ENCODE measurements at regions not wholly inside any gene's neighbourhood (a gene's known extent, or its start where the extent isn't known, plus 50 kb on each side); places are given as distances from the start of the nearest gene placed in this dataset.
"Not testable (repeated sequence)": the region's sequence is repeated elsewhere in the genome, so short reads cannot be mapped to it uniquely, and the experiment has no call there.

DNA sequence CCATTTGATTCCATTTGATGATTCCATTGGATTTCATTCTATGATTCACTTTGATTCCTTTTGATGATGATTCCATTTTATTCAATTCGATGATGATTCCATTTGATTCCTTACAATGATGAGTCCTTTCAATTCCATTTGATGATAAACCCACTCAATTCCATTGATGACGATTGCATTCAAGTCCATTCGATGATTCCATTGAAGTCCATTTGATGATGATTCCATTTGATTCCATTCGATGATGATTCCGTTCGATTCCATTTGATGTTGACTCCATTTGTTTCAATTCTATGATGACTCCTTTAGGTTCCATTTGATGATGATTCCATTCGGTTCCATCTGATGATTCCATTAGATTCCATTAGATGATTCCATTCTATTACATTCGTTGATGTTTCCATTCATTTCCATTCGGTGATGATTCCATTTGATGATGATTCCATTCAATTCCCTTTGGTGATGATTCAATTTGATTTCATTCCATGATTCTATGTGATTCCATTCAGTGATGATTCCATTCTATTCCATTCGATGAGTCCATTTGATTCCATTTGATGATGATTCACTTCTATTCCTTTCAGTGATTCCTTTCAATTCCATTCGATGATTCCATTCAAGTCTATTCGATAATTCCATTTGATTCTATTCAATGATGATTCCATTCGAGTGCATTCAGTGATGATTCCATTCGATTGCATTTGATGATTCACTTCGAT is 1106.0 kb downstream of the RPIA start:
- FAIRE-seq = no peak

DNA sequence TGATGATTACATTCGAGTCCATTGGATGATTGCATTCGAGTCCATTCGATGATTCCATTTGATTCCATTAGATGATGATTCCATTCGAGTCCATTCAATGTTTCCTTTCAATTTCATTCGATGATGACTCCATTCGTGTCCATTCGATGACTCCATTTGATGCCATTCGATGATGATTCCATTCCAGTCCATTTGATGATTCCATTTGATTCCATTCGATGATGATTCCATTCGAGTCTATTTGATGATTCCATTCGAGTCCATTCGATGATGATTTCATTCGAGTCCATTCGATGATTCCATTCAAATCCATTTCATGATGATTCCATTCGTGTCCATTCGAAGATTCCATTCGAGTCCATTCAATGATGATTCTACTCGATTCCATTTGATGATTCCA is 1109.7 kb downstream of the RPIA start:
- not testable (repeated sequence) for FAIRE-seq

DNA sequence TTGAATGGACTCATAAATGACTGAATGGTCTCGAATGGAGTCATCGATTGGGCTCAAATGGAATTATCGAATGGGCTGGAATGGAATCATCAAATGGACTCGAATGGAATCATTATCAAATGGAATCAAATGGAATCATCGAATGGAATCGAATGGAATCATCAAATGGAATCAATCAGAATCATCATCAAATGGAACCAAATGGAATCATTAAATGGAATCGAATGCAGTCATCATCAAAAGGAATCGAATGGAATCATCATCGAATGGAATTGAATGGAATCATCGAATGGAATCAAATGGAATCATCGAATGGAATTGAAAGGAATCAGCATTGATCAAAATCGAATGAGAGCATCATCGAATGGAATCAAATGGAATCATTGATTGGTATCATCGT is 1114.9 kb downstream of the RPIA start:
- not testable (repeated sequence) for FAIRE-seq

DNA sequence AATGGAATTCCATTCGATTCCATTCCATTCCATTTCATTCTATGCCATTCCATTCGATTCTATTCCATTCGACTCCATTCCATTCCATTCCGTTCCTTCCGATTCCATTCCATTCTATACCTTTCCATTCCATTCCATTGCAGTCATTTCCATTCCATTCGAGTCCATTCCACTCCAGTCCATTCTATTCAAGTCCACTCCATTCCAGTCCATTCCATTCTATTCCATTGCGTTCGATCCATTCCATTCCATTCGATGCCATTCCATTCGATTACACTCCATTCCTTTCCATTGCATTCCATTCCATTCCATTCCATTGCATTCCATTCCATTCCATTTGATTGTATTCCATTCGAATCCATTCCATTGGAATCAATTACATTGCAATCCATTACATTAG is 1119.8 kb downstream of the RPIA start:
- FAIRE-seq = no peak

DNA sequence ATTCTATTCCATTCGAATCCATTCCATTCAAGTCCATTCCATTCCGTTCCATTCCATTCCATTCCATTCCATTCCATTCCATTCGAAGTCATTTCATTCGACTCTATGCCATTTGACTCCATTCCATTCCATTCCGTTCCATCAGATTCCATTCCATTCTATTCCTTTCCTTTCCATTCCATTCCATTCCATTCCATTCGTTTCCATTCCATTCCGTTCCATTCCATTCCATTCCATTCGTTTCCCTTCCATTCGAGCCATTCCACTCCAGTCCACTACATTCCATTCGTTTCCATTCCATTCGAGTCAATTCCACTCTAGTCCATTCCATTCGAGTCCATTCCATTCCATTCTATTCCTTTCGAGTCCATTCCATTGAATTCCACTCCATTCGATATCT is 1120.4 kb downstream of the RPIA start:
- not testable (repeated sequence) for FAIRE-seq

DNA sequence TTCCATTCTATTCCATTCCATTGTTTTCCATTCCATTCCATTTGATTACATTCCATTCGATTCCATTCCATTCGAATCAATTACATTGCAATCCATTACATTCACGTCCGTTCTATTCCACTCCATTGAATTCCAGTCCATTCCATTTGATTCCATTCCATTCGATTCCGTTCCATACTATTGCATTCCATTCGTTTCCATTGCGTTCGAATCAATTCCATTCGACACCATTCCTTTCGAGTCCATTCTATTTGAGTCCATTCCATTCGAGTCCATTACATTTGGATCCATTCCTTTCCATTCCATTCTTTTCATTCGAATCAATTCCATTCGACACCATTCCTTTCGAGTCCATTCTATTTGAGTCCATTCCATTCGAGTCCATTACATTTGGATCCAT is 1122.9 kb downstream of the RPIA start:
- FAIRE-seq = not testable (repeated sequence)

DNA sequence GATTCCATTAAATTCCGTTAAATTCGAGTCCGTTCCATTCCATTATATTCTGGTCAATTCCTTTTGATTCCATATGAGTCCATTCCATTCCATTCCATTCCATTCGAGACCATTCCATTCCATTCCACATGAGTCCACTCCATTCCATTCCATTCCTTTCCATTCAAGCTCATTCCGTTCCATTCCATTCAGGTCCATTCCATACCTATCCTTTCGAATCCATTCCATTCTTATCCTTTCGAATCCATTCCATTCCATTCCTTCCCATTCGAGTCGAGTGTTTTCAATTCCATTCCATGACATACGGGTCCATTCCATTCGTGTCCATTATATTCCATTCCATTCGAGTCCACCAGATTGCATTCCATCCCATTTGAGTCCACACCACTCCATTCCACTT is 1127.4 kb downstream of the RPIA start:
- no peak for FAIRE-seq

DNA sequence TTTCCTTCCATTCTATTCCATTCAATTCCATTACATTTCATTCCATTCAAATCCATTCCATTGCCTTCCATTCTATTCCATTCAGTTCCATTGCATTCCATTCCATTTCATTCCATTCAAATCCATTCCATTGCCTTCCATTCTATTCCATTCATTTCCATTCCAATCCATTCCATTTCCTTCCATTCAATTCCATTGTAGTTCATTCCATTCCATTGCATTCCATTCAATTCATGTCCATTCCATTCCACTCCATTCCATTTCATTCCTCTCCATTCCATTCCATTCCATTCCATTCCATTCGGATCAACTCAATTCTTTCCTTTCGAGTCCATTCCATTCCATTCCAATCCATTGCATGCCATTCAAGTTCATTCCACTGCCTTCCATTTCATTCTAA is 1128.3 kb downstream of the RPIA start:
- FAIRE-seq = no peak

DNA sequence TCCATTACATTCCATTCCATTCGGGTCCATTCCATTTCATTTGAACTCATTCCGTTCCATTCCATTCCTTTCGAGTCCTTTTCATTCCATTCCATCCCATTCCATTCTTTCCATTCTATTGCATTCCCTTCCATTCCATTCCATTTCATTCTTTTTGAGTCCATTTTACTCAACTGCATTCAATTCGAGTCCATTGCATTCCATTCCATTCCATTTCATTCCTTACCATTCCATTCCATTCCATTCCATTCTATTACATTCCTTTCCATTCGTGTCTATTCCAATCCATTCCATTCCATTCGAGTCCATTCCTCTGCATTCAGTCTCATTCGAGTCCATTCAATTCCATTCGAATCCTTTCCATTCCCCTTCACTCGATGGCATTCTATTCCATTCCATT is 1128.8 kb downstream of the RPIA start:
- no peak for FAIRE-seq

DNA sequence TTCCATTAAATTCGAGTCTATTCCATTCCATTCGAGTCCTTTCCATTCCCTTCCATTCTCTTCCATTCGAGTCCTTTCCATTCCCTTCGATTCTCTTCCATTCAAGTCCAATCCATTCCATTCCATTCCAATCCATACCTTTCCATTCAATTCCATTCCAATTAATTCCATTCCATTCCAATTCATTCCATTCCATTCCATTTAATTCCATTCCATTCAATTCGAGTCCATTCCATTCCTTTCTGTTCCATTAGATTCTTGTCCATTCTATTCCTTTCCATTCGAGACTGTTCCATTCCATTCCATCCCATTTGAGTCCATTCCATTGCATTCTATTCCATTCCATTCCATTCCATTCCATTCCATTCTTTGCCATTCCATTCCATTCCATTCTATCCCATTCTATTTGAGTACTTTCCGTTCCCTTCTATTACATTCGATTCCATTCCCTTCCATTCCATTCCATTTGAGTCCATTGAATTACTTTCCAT is 1130.0 kb downstream of the RPIA start:
- no peak for FAIRE-seq

DNA sequence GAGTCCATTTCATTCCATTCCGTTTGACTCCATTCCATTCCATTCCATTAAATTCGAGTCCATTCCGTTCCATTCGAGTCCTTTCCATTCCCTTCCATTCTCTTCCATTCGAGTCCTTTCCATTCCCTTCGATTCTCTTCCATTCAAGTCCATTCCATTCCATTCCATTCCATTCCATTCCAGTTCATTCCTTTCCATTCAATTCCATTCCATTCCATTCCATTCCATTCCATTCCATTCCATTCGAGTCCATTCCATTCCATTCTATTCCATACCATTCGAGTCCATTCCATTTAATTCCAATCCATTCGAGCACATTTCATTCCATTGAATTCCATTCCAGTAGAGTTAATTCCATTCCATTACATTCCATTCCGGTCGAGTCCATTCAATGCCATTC is 1130.9 kb downstream of the RPIA start:
- FAIRE-seq = not testable (repeated sequence)

DNA sequence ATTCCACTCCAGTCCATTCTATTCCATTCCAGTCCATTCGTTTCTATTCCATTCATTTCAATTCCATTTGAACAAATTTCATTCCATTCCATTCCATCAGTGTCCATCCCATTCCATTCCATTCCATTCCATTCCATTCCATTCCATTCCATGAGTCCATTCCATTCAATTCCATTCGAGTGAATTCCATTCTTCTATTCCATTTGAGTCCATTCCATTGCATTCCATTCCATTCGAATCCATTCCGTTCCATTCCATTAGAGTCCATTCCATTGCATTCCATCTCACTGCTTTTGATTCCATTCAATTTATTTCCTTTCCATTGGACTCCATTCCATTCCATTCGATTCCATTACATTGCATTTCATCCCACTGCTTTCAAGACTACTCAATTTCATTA is 1132.1 kb downstream of the RPIA start:
- no peak for FAIRE-seq

DNA sequence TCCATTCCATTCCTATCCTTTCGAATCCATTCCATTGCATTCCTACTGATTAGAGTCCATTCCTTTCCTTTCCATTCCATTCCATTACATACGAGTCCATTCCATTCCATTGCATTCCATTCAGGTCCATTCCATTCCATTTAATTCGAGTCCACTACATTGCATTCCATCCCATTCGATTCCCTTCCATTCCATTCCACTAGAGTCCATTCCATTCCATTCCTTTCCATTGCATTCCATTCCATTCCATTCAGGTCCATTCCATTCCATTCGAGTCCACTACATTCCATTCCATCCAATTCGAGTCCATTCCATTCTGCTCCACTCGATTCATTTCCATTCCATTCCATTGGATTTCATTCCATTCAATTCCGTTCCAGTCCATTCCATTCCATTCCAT is 1133.6 kb downstream of the RPIA start:
- FAIRE-seq = no peak

DNA sequence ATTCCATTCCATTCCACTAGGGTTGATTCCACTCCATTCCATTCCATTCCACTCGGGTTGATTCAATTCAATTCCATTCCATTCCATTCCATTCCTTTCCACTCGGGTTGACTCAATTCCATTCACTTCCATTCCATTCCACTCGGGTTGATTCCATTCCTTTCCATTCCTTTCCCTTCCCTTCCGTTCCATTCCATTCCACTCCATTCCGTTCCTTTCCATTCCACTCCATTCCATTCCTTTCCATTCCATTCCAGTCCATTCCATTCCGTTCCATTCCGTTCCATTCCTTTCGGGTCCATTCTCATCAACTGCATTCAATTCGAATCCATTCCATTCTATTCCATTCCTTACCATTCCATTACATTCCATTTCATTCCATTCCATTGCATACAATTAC is 1135.3 kb downstream of the RPIA start:
- not testable (repeated sequence) for FAIRE-seq

DNA sequence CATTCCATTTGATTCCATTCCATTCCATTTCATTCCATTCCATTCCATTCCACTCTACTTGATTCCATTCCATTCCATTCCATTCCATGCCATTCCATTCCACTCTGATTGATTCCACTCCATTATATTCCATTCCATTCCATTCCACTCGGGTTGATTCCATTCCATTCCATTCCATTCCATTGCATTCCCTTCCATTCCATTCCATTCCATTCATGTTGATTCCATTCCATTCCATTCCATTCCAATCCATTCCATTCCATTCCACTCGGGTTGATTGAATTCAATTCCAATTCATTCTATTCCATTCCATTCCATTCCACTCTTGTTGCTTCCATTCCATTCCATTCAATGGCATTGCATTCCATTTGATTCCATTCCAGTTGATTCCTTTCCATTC is 1136.4 kb downstream of the RPIA start:
- not testable (repeated sequence) for FAIRE-seq

DNA sequence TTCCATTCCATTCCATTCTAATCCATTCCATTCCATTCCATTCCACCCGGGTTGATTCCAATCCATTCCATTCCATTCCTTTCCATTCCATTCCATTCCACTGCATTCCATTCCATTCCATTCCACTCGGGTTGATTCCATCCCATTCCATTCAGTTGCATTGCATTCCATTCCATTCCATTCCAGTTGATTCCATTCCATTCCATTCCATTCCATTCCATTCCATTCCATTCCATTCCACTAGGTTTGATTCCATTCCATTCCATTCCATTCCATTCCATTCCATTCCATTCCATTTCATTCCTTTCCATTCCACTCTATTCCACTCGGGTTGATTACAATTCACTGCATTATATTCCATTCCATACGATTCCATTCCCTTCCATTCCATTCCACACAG is 1136.9 kb downstream of the RPIA start:
- not testable (repeated sequence) for FAIRE-seq

DNA sequence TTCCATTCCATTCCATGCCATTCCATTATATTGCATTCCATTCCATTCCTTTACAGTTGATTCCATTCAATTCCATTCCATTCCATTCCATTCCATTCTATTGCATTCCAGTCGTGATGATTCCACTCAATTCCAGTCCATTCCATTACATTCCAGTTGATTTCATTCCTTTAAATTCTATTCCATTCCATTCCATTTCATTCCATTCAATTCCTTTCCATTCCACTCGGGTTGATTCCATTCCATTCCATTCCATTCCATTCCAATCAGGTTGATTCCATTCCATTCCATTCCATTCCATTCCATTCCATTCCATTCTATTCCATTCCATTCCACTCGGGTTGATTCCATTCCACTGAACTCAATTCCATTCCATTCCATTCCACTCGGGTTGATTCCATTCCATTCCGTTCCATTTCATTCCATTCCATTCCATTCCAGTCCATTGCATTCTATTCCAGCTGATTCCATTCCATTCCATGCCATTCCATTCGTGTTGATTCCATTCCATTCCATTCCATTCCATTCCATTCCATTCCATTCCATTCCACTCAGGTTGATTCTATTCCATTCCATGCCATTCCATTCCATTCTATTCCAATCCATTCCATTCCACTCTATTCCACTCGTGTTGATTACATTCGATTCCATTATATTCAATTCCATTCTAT is 1137.6 kb downstream of the RPIA start:
- not testable (repeated sequence) for FAIRE-seq

DNA sequence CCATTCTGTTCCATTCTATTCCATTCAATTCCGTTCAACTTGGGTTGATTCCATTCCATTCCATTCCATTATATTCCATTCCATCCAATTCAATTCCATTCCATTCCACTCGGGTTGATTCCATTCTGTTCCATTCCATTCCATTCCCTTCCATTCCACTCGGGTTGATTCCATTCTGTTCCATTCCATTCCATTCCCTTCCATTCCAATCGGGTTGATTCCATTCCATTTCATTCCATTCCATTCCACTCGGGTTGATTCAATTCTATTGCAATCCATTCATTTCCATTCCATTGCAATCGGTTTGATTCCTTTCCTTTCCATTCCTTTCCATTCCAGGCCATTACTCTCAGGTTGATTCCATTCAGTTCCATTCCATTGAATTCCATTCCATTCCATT is 1138.4 kb downstream of the RPIA start:
- no peak for FAIRE-seq

DNA sequence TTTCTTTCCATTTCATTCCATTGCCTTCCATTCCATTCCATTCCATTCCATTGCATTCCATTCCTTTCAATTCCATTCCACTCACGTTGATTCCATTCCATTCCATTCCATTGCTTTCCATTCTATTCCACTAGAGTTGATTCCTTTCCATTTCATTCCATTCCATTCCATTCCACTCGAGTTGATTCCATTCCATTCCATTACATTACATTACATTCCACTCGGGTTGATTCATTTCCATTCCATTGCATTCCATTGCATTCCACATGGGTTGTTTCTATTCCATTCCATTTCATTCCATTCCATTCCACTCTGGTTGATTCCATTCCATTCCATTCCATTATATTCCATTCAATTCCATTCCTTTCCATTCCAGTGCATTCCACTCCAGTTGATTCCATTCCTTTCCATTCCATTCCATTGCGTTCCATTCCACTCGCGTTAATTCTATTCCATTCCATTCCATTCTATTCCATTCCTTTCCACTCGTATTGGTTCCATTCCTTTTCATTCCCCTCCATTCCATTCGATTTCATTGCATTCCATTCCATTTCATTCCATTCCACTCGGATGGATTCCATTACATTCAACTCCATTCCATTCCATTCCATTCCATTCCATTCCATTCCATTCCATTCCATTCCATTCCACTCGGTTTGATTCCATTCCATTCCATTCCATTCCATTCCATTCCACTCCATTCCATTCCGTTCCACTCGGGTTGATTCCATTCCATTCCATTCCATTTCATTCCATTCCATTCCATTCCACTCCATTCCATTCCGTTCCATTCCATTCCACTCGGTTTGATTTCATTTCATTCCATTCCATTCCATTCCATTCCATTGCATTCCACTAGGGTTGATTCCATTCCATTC is 1139.1 kb downstream of the RPIA start:
- FAIRE-seq = not testable (repeated sequence)

DNA sequence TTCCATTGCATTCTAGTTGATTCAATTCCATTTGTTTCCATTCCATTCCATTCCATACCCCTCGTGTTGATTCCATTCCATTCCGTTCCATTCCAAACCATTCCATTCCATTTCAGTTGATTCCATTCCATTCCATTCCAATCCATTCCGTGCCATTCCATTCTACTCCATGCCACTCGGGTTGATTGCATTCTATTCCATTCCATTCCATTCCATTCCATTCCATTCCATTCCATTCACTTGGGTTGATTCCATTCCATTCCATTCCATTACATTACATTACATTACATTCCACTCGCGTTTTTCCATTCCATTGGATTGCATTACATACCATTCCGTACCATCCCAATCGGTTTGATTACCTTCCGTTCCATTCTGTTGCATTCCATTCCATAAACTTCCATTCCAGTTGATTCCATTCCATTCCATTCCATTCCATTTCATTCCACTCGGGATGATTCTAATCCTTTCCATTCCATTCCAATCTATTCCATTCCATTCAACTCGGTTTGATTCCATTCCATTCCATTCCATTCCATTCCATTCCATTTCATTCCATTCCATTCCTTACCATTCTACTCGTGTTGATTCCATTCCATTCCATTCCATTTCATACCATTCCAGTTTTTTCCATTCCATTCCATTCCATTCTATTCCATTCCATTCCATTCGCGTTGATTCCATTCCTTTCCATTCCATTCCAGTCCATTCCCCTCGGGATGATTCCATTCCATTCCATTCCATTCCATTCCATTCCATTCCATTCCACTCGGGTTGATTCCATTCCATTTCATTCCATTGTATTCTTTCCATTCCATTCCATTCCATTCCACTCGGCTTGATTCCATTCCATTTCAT is 1140.4 kb downstream of the RPIA start:
- no peak for FAIRE-seq

DNA sequence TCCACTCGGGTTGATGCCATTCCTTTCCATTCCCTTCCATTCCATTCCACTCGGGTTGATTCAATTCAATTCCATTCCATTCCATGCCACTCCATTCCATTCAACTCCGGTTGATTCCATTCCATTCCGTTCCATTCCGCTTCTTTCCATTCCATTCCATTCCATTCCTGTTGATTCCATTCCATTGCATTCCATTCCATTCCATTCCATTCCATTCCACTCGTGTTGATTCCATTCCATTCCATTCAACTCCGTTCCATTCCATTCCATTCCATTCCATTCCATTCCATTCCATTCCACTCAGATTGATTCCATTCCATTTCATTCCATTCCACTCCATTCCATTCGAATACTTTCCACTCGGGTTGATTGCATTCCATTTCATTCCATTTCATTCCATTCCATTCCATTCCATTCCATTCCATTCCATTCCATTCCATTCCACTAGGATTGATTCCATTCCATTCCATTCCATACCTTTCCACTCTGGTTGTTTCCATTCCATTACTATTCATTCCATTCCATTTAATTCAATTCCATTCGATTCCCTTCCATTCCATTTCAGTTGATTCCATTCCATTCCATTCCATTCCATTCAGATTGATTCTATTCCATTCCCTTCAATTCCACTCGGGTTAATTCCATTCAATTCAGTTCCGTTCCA is 1141.8 kb downstream of the RPIA start:
- no peak for FAIRE-seq

DNA sequence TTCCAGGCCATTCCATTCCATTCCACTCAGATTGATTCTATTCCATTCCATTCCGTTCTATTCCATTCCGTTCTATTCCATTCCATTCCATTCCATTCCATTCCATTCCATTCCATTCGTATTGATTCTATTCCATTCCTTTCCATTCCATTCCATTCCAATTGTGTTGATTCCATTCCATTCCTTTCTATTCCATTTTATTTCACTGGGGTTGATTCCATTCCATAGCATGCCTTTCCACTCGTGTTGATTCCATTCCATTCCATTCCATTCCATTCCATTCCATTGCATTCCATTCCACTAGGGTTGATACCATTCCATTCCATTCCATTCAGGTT is 1142.3 kb downstream of the RPIA start:
- no peak for FAIRE-seq

Data from colon (tissue), 2 donors.